IPS-18c (cell line): ENCODE measurements at regions not wholly inside any gene's neighbourhood (a gene's known extent, or its start where the extent isn't known, plus 50 kb on each side); places are given as distances from the start of the nearest gene placed in this dataset.

Experiments
- H3K4me3 ChIP-seq: 2 replicates; pipeline ENCODE4 v1.7.0; 2013; ENCODE audit warnings: low read depth, mild to moderate bottlenecking, low read length, moderate library complexity; ENCODE audit not compliant: insufficient read depth
- H3K9me3 ChIP-seq: one replicate; pipeline ENCODE4 v1.6.1; 2013; ENCODE audit warnings: mild to moderate bottlenecking, low read length, moderate library complexity; ENCODE audit not compliant: control insufficient read depth, insufficient read depth

DNA sequence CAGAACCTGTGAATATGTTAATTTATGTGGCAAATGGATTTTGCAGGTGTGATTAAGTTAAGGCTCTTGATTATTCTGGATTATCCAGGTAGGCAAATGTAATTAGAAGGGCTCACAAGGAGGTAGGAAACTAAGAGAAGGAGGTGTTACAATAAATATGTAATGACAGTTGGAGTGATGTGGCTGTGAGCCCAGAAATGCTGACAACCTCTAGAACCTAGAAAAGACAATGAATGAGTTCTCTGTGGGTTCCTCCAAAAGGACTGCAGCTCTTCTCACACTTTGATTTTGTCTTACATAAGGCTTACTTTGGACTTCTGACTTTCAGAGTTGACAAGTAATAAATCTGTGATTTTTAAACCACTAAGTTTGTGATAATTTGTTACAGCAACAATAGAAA lies 406.6 kb upstream of the EPHA7 start:
- Histone ChIP-seq H3K4me3 (no peak overlapping the region), H3K9me3 (no peaks in the 10 kb centered on the region)

DNA sequence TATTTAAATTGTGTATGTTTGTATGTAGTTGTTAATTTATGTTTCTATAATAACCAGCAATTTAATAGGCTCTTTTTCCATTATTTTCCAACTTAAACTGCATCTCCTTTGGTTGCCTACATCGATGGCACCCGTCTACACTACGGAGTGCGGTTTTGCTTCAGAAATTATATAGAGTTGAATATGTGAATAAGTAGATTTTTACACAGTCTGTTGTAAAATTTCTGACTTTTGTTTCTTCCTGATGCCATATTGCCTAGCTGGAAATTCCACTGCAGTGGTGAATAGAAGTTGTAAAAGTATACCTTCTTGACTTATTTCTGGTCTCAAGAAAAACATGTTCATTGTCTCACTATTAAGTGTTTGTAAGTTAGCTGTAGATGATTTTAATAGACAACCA lies 404.1 kb upstream of the EPHA7 start:
- no peak overlapping the region for H3K4me3 ChIP-seq
- no peaks in the 10 kb centered on the region for H3K9me3 ChIP-seq

DNA sequence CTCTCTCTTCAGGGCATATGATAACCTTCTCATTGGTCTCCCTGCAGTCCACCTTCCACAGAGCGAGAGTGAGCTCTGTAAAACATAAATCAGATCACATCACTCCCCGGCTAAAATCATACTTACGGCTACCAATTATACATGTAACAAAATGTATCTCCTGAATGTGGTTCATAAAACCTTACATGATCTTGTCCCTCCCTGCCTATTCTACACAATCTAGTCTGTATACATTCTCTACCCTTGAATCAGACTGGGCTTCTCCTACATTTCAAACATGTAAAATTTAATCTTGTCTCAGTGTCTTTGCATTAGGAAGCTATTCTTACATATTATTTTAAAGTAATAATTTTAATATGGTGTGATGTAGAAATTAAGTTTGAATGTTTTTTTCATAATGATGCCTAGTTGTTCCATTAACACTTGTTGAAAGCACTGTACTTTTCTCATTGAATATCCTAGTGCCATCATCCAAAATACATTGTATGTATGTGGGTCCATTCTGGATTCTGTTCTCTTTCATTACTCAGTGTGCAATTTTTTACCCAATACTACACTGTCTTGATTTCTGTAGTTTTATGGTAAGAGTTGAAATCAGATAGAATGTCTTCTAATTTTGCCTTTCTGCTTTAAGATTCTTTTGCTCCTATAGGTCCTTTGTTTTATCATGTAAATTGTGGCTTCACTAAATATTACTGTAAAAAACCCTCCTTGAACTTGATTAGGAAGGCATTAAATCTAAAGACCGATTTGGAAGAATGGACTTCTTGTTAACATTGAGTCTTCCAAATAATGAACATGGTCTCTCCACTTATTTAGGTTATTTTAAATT lies 403.3 kb upstream of the EPHA7 start:
- no peak overlapping the region for H3K4me3 ChIP-seq

DNA sequence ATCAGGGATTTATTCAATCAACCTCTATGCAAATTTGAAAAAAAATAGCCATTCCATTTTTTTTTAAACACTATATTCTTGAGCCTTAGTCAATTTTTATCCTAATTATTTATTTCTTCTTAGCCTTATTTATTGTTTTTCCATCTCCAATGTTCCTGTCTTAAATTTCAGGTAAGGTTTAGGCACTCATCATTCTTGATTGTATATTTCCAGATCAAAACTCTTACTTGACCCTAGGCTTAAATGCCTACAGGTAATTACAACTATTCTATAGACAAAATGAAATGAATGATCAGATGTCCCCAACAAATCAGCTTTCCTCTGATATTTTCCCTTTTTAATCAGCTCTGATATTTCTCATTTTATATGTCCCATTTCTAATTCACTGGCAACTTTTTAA lies 402.6 kb upstream of the EPHA7 start:
- H3K4me3 ChIP-seq: no peak overlapping the region
- no peaks in the 10 kb centered on the region for H3K9me3 ChIP-seq

More for the DNA sequence above, 403.3 kb upstream of the EPHA7 start:
- no peaks in the 10 kb centered on the region for H3K9me3 ChIP-seq

DNA sequence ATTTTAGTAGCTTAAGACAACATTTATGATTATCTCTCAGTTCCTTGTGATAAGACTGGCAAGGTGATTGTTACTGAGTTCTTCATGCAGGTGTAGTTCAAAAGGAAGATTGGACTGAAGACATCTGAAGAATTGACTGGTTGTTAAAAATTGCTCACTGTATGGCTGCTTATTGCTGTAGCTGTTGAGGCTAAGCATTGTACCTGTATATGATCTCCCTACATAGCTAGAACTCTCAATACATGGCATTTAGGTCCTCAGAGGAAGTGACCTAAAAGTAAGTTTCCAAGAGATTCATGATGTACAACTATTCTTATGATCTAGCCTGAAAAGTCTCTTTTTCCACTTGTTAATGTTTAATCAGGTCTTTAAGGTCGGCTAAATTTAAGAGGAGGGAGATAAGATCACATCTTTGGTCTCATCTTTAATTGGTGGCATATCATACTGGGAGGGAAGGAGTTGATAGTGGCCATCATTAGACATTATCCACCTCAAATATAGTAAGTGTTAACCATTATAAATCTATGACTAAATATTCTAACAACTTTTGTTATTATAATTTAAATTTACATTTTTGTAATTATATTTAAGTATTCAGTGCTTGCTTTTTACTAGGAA lies 401.2 kb upstream of the EPHA7 start:
- Histone ChIP-seq H3K4me3 (no peak overlapping the region), H3K9me3 (no peaks in the 10 kb centered on the region)

DNA sequence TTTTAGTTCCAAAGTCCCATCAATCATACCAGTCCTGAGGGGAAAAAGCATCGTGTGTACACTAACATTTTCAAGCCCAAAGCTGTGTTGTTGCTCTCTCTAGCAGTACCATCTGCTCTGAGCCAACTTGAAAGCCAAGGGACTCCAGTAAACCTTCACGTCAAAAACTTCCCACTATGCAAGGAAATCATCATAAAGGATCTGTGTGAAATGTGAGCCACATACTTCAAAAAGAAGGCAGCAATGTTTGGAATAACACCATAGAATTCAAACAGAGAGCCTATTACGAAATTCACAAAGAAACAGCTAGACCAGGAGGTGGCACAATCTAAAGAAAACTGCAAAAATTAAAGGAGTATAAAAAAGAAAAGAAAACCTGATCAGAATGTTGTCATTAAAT lies 399.8 kb upstream of the EPHA7 start:
- H3K4me3 ChIP-seq: no peak overlapping the region

DNA sequence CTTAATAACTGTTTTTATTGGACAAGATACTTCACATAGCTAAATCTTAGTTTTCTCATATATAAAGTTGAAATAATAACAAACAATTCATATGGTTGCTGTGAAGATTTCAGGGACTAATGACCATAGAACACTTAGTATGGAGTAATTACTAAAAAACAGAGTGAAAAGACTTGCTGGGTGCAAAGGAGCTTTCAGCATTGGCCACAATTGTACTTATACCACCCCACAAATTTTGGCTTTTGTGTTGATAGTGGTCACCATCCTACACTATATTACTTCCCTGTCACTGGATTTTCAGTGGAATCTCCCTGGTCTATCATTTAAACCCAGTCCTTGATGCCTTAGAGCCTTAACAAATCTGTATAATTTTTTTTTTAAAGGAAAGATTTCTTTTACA lies 398.6 kb upstream of the EPHA7 start:
- H3K9me3 ChIP-seq: no peaks in the 10 kb centered on the region
- H3K4me3 ChIP-seq: no peak overlapping the region

More for the DNA sequence above, 399.8 kb upstream of the EPHA7 start:
- no peaks in the 10 kb centered on the region for H3K9me3 ChIP-seq

DNA sequence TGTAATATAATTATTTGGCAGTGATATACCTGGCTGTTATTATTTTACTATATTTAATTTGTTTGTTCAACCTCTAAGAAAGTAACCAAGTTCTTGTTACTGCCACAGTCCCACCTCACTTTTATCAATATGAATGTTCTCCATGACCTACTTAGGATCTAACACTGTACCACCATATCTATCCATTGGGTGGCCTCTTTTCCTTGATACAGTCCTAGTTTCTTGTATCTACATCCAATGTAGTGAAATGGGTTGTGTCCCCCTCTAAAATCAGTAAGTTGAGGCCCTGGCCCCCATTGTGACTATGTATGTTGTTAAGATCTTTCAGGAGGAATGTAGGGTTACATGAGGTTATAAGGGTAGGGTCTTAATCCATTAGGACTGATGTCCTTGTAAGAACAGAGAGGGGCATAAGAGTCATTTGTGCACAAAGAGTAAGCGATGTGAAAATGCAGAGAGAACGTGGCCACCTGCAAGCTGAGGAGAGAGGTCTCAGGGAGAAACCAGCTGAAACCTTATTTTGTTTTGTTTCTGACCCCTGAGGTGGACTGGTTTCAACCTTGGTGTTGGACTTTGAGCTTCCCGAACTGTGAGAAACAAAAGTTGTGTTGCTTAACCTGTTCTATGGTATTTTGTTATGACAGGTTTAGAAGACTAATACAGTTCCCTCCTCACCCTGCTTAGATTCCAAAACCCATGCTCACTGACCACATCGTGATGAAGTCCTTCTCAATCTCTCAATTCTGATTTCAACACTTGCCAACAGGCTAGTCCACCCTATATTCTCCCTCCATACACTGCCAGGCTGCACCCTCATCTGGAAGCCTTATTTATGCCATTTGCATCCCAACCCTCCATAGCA lies 387.3 kb upstream of the EPHA7 start:
- Histone ChIP-seq H3K9me3 (no peaks in the 10 kb centered on the region), H3K4me3 (no peak overlapping the region)

DNA sequence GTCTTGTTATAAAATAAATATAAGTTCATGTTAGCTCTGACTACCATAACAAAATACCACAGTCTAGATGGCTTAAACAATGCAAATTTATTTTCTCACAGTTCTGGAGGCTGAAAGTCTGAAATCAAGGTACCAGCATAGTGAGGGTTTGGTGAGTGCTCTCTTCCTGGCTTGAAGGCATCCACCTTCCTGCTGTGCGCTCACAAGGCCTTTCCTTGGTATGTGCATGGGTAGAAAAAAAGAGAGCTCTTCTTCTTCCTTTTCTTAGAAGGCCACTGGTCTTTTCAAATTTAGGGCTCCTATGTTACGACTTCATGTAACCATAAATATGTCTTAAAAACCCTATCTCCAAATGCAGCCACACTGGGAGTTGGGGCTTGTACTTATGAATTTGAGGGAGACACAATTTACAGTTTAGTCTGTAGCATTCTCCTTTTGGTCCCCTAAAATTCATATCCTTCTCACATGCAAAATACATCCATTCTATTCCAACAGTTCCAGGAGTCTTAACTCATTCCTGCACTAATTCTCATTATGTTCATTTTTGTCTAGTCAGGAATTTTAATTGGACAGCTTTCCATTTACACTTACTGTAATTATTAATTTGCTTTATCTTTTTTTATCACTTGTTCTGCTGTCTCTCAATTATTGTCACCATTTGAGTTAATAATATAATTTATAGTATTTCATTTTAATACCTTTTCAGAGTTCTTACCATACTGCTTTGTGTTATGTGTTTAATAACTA lies 381.9 kb upstream of the EPHA7 start:
- Histone ChIP-seq H3K9me3 (no peaks in the 10 kb centered on the region), H3K4me3 (no peak overlapping the region)

DNA sequence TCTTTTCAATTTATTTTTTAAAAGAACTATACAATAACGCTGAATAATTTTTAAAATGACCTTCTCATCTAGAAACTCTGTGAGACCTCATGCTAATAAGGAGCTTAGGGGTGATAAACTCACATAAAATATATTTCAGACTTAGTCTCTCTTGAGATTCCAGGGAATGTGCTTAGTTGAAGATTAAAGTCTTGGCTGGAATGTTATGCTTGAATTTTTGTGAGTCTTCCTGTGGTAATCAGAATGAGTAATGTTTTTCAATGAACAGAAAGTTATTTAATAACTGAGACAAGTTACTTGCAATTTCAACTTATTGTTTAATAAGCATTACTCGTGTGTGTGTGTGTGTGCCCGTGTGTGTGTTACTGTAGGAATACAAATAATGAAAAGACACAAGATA lies 379.9 kb upstream of the EPHA7 start:
- no peak overlapping the region for H3K4me3 ChIP-seq

DNA sequence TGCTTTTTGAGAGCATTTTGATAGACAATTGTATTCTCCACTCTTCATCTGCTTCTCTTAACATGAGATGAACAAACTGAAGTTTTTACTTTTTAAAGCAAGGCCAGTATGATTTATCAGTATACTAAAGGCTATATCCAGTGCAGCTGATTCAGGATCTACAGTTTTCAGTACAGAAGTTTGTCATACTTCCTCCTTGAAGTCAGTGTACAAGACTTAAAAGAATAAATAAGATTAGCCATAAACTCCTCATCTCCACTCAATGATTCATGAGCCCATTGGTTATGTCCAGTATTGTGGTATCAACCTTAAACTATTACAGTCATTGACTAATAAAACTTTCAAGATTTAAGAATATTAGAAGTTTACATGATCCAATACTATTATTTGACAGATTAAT lies 374.8 kb upstream of the EPHA7 start:
- no peak overlapping the region for H3K4me3 ChIP-seq
- no peaks in the 10 kb centered on the region for H3K9me3 ChIP-seq

More for the DNA sequence above, 379.9 kb upstream of the EPHA7 start:
- H3K9me3 ChIP-seq: no peaks in the 10 kb centered on the region

DNA sequence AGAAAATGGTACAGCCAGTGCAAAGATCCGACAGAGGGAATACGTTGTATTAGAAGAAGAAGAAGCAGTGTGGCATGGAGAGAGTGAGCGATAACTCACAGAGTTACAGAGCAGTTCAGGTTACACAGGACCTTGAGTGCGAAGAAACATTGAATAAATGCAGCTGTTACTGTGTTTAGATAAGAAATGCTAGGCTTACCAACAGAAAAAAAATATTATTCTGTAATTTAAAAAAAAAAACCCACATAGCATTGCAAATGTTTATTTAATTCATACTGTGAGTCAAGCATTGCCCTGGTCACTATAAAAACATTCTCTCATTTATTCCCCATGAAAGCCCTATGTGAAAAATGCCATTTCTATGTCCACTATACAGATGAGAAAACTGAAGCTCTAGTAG lies 373.4 kb upstream of the EPHA7 start:
- Histone ChIP-seq H3K4me3 (no peak overlapping the region), H3K9me3 (no peaks in the 10 kb centered on the region)

DNA sequence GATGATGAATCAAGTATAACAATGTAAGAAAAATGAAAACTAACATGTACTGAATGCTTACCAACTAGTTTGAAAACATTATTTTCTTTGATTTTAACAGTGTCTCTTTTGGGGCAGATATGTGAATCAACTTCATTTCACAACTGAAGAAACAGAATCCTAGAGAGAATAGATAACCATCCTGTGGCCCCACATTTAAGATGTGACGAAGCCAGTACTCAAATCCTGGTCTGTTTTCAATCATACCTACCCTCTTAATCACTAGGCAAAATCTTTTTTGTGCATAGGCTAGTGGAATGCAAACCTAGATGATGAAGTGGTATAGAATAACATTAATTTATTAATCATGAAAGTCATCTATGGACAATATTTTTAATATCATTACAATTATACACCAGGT lies 371.6 kb upstream of the EPHA7 start:
- Histone ChIP-seq H3K4me3 (no peak overlapping the region), H3K9me3 (no peaks in the 10 kb centered on the region)

DNA sequence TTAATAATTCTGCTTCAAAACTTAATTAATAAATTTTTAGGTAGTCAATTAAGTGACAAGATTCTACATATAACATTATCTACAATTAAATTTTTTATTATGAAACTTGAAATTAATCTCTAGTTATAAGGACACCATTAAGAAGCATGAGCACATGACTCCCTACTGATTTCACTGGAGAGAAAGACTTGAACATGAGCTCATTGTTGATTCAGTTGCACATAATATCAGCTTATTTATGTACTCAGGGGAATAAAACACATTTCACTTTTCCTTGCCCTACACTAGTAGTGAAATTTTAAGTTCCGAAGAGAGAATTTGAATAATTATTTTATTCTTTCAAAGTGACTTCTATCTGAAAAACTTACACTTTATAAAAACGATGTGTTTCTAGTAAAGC lies 370.2 kb upstream of the EPHA7 start:
- H3K4me3 ChIP-seq: no peak overlapping the region

DNA sequence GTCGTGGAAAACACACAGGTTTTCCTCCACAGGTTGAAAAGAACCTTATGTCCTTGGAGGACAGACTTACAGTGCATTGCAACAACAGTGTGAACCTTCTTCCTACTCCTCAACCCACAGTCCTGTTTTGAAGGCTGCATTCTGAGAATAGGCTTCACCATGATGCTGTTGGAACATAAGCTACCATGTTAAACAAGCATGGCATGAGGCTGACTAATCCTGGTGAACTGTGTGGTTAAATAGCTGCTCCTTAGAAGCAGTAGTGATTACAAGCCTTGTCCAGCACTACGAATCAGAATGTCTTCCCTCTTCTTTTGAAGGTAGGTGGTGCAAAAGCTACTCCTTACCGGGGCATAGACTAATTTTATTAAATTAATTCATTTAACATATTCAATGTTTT lies 368.5 kb upstream of the EPHA7 start:
- Histone ChIP-seq H3K9me3 (no peaks in the 10 kb centered on the region), H3K4me3 (no peak overlapping the region)

More for the DNA sequence above, 370.2 kb upstream of the EPHA7 start:
- H3K9me3 ChIP-seq: no peaks in the 10 kb centered on the region

DNA sequence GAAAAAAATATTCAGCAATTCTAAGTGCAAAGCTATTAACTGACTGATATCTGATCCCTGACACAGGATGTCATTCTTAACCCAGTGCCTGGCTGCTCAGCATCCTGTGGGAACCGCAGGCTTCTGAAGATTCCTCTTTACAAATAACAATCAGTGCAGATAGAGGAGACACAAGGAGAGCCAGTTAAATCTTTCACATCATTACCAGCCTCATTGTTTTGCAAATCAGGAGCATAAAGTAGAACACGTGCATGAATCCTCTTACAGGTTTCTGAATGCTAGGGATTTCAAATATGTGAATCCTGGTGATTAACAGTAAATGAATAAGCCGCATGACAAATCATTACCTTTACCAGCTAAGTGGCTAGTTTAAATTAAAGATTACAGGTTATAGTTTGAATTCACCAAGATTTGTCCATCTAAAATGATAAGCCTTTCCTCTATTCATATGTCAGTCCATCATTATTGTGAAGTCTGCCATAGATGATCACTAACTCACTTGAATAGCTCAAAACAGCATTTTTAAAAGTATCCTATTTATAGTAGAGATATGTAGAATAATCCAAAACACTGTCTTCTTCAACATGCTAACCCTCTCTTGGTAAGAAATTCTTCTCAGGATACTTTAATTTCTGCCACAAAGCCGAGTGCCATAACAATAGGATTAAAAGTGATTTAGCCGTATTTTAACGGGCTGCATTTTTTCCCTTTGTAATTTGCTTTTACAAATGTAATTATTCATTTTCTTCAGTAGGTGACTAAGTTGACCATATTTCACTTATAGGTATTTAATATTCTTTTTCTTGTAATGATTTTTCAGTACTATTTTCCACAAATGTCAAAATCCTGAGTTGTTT lies 367.3 kb upstream of the EPHA7 start:
- H3K9me3 ChIP-seq: no peaks in the 10 kb centered on the region
- H3K4me3 ChIP-seq: no peak overlapping the region
